BLaER1 treated with 17β-estradiol and CSF1 and Interleukin-3, amounts not matched to agents 10 nM and 100 nM (cell line): ENCODE measurements at regions not wholly inside any gene's neighbourhood (a gene's known extent, or its start where the extent isn't known, plus 50 kb on each side); places are given as distances from the start of the nearest gene placed in this dataset.
A peak's percentile ranks its signal among the peaks of the same experiment; 100 is the strongest.

Source experiments
- H3K27ac ChIP-seq, 11 experiments: shearing (Covaris generic); formaldehyde crosslinking; 2 replicates each; pipeline ENCODE4 v1.8.1; 2022
- H3K27me3 ChIP-seq, 11 experiments: shearing (Covaris generic); formaldehyde crosslinking; 2 replicates each; pipeline ENCODE4 v1.8.1; 2022
- H3K36me3 ChIP-seq, 11 experiments: shearing (Covaris generic); formaldehyde crosslinking; 2 replicates each; pipeline ENCODE4 v1.8.1; 2022
- H3K4me1 ChIP-seq, 10 experiments: shearing (Covaris generic); formaldehyde crosslinking; 2 replicates each; pipeline ENCODE4 v1.8.1; 2022
- H3K4me2 ChIP-seq, 11 experiments: shearing (Covaris generic); formaldehyde crosslinking; 2 replicates each; pipeline ENCODE4 v1.8.1; 2022
- H3K4me3 ChIP-seq, 10 experiments: shearing (Covaris generic); formaldehyde crosslinking; 2 replicates each; pipeline ENCODE4 v1.8.1; 2022
- H3K9ac ChIP-seq, 11 experiments: shearing (Covaris generic); formaldehyde crosslinking; 2 replicates each; pipeline ENCODE4 v1.8.1; 2022
- H3K9me3 ChIP-seq, 11 experiments: shearing (Covaris generic); formaldehyde crosslinking; replicated peaks in 1 of 11; 2 replicates each; pipeline ENCODE4 v1.8.1; 2022
- H4K20me1 ChIP-seq, 11 experiments: shearing (Covaris generic); formaldehyde crosslinking; 2 replicates each; pipeline ENCODE4 v1.8.1; 2022
- Cebpa-rat ChIP-seq, 11 experiments: shearing (Covaris generic); IDR thresholded peaks; 2 replicates each; pipeline ENCODE4 v1.8.1; 2022

GRCh38 chr12:18905134-18905533 lies 167.2 kb downstream of the CAPZA3 start:
- no peak for TF ChIP-seq Cebpa-rat (IDR thresholded peaks at IDR 0.05)
- H3K4me1 ChIP-seq, result no peaks in the 10 kb centered on the region
- H3K27me3 ChIP-seq, result no peaks in the 10 kb centered on the region
- H4K20me1 ChIP-seq, result no peaks in the 10 kb centered on the region
- H3K27ac ChIP-seq, result no peak overlapping the region
- 0 out of 22 replicates have a peak, but pooled peaks cover 0 to 5% (median 0%) of the 10 kb centered on the region in 11 experiments for H3K9me3 ChIP-seq
- no peak overlapping the region for H3K4me3 ChIP-seq
- no peaks in the 10 kb centered on the region for H3K36me3 ChIP-seq
- no peak overlapping the region for H3K4me2 ChIP-seq
- no peak overlapping the region for H3K9ac ChIP-seq

GRCh38 chr12:18906395-18906794 lies 168.5 kb downstream of the CAPZA3 start:
- Histone ChIP-seq H3K27me3 (no peaks in the 10 kb centered on the region), H4K20me1 (no peaks in the 10 kb centered on the region), H3K36me3 (no peaks in the 10 kb centered on the region), H3K4me3 (no peak overlapping the region), H3K9me3 (peaks cover 0 to 10% (median 0%) of the 10 kb centered on the region in 11 experiments; a peak in 6 of 22 replicates), H3K27ac (no peak overlapping the region), H3K4me2 (no peak overlapping the region), H3K4me1 (no peaks in the 10 kb centered on the region), H3K9ac (no peak overlapping the region)
- TF ChIP-seq Cebpa-rat (IDR thresholded peaks at IDR 0.05), result no peak

- TF ChIP-seq Cebpa-rat (IDR thresholded peaks at IDR 0.05), result no peak
- H3K27me3 ChIP-seq, result no peaks in the 10 kb centered on the region
Measured at GRCh38 chr12:18907127-18907526, 169.2 kb downstream of the CAPZA3 start.

GRCh38 chr12:18907728-18908127 lies 169.8 kb downstream of the CAPZA3 start:
- H3K4me1 ChIP-seq, result no peaks in the 10 kb centered on the region

More at GRCh38 chr12:18907127-18907526, 169.2 kb downstream of the CAPZA3 start:
- Histone ChIP-seq H3K4me3 (no peak overlapping the region), H3K9ac (no peak overlapping the region), H3K4me1 (no peaks in the 10 kb centered on the region), H3K4me2 (no peak overlapping the region), H3K36me3 (no peaks in the 10 kb centered on the region), H3K27ac (no peak overlapping the region), H4K20me1 (no peaks in the 10 kb centered on the region), H3K9me3 (peaks cover 0 to 15% (median 3%) of the 10 kb centered on the region in 11 experiments; a peak in 8 of 22 replicates)

GRCh38 chr12:18908191-18908590 lies 170.3 kb downstream of the CAPZA3 start:
- Histone ChIP-seq H3K4me1 (no peaks in the 10 kb centered on the region), H3K27ac (no peak overlapping the region), H3K4me3 (no peak overlapping the region), H3K36me3 (no peaks in the 10 kb centered on the region), H3K9me3 (peaks cover 0 to 18% (median 5%) of the 10 kb centered on the region in 11 experiments; a peak in 8 of 22 replicates), H4K20me1 (no peaks in the 10 kb centered on the region), H3K27me3 (no peaks in the 10 kb centered on the region), H3K4me2 (no peak overlapping the region), H3K9ac (no peak overlapping the region)
- TF ChIP-seq Cebpa-rat (IDR thresholded peaks at IDR 0.05), result no peak

More at GRCh38 chr12:18907728-18908127, 169.8 kb downstream of the CAPZA3 start:
- Histone ChIP-seq H3K27ac (no peak overlapping the region), H3K4me3 (no peak overlapping the region), H4K20me1 (no peaks in the 10 kb centered on the region), H3K9me3 (peaks cover 0 to 18% (median 5%) of the 10 kb centered on the region in 11 experiments; a peak in 8 of 22 replicates), H3K27me3 (no peaks in the 10 kb centered on the region), H3K4me2 (no peak overlapping the region), H3K36me3 (no peaks in the 10 kb centered on the region), H3K9ac (no peak overlapping the region)
- no peak for TF ChIP-seq Cebpa-rat (IDR thresholded peaks at IDR 0.05)

- Histone ChIP-seq H3K4me2 (no peak overlapping the region), H3K27ac (no peak overlapping the region)
Measured at GRCh38 chr12:18919871-18920511, 182.1 kb downstream of the CAPZA3 start.

GRCh38 chr12:18922851-18923250 lies 184.9 kb downstream of the CAPZA3 start:
- no peak for TF ChIP-seq Cebpa-rat (IDR thresholded peaks at IDR 0.05)

More at GRCh38 chr12:18919871-18920511, 182.1 kb downstream of the CAPZA3 start:
- Histone ChIP-seq H3K27me3 (no peaks in the 10 kb centered on the region), H3K9ac (no peak overlapping the region), H4K20me1 (no peaks in the 10 kb centered on the region), H3K4me1 (peaks cover 0 to 9% (median 8%) of the 10 kb centered on the region in 10 experiments; a peak in 12 of 20 replicates), H3K36me3 (no peaks in the 10 kb centered on the region), H3K9me3 (no peaks in the 10 kb centered on the region), H3K4me3 (no peak overlapping the region)
- TF ChIP-seq Cebpa-rat (IDR thresholded peaks at IDR 0.05), result no peak

GRCh38 chr12:18923721-18924120 lies 185.8 kb downstream of the CAPZA3 start:
- no peak for TF ChIP-seq Cebpa-rat (IDR thresholded peaks at IDR 0.05)
- no peak overlapping the region for H3K4me3 ChIP-seq
- no peaks in the 10 kb centered on the region for H3K27me3 ChIP-seq
- H4K20me1 ChIP-seq, result no peaks in the 10 kb centered on the region
- H3K9me3 ChIP-seq, result peaks cover 0 to 2% (median 0%) of the 10 kb centered on the region in 11 experiments; a peak in 2 of 22 replicates
- H3K27ac ChIP-seq, result no peak overlapping the region
- H3K9ac ChIP-seq, result no peak overlapping the region
- H3K4me1 ChIP-seq, result peaks cover 0 to 9% (median 8%) of the 10 kb centered on the region in 10 experiments; a peak in 12 of 20 replicates
- no peaks in the 10 kb centered on the region for H3K36me3 ChIP-seq
- H3K4me2 ChIP-seq, result peak overlapping the region in 9 of 11 experiments; percentile 2 to 38 (median 20); a peak in 10 of 22 replicates

More at GRCh38 chr12:18922851-18923250, 184.9 kb downstream of the CAPZA3 start:
- Histone ChIP-seq H3K9ac (no peak overlapping the region), H3K9me3 (no peaks in the 10 kb centered on the region), H3K27ac (no peak overlapping the region), H3K36me3 (no peaks in the 10 kb centered on the region), H3K4me3 (no peak overlapping the region), H3K4me2 (no peak overlapping the region), H4K20me1 (no peaks in the 10 kb centered on the region), H3K4me1 (peaks cover 0 to 9% (median 8%) of the 10 kb centered on the region in 10 experiments; a peak in 12 of 20 replicates), H3K27me3 (no peaks in the 10 kb centered on the region)

- no peak overlapping the region for H3K4me2 ChIP-seq
- H3K27me3 ChIP-seq, result no peaks in the 10 kb centered on the region
- no peak overlapping the region for H3K9ac ChIP-seq
- TF ChIP-seq Cebpa-rat (IDR thresholded peaks at IDR 0.05), result no peak
- peaks cover 10 to 21% (median 19%) of the 10 kb centered on the region in 11 experiments for H3K9me3 ChIP-seq
- H4K20me1 ChIP-seq, result no peaks in the 10 kb centered on the region
- H3K4me1 ChIP-seq, result peaks cover 0 to 9% (median 8%) of the 10 kb centered on the region in 10 experiments; a peak in 12 of 20 replicates
- H3K27ac ChIP-seq, result no peak overlapping the region
- no peak overlapping the region for H3K4me3 ChIP-seq
- H3K36me3 ChIP-seq, result no peaks in the 10 kb centered on the region
Measured at GRCh38 chr12:18926188-18926587, 188.3 kb downstream of the CAPZA3 start.

GRCh38 chr12:18932211-18932610 lies 194.3 kb downstream of the CAPZA3 start:
- H3K4me3 ChIP-seq, result no peak overlapping the region
- H3K36me3 ChIP-seq, result no peaks in the 10 kb centered on the region
- no peaks in the 10 kb centered on the region for H3K27me3 ChIP-seq
- no peak overlapping the region for H3K27ac ChIP-seq
- no peak for TF ChIP-seq Cebpa-rat (IDR thresholded peaks at IDR 0.05)
- H4K20me1 ChIP-seq, result no peaks in the 10 kb centered on the region
- H3K9ac ChIP-seq, result no peak overlapping the region
- no peaks in the 10 kb centered on the region for H3K4me1 ChIP-seq
- peaks cover 10 to 21% (median 19%) of the 10 kb centered on the region in 11 experiments for H3K9me3 ChIP-seq
- no peak overlapping the region for H3K4me2 ChIP-seq
